KMS-11 (cell line): ENCODE measurements at regions not wholly inside any gene's neighbourhood (a gene's known extent, or its start where the extent isn't known, plus 50 kb on each side); places are given as distances from the start of the nearest gene placed in this dataset.

Experiments
- H2AFZ ChIP-seq: fragments of 200-600 bp; sonication (generic); 2 replicates; pipeline ENCODE4 v1.6.1; 2016; ENCODE audit warnings: antibody characterized with exemption, mixed run types, low read depth
- H3K27ac ChIP-seq: fragments of 200-600 bp; sonication (generic); 2 replicates; pipeline ENCODE4 v1.6.1; 2016; ENCODE audit warnings: mild to moderate bottlenecking, mixed run types
- H3K27me3 ChIP-seq: fragments of 200-600 bp; sonication (generic); 2 replicates; pipeline ENCODE4 v1.6.1; 2017; ENCODE audit warnings: mild to moderate bottlenecking, low read depth, mixed run types, moderate library complexity; ENCODE audit not compliant: insufficient read depth
- H3K36me3 ChIP-seq: fragments of 200-600 bp; sonication (generic); 2 replicates; pipeline ENCODE4 v1.6.1; 2017; ENCODE audit warnings: mild to moderate bottlenecking, mixed run types; ENCODE audit not compliant: insufficient read depth
- H3K4me1 ChIP-seq: fragments of 200-600 bp; sonication (generic); 2 replicates; pipeline ENCODE4 v1.6.1; 2016; ENCODE audit warnings: mild to moderate bottlenecking, low read depth, mixed run types; ENCODE audit not compliant: poor library complexity, severe bottlenecking
- H3K4me2 ChIP-seq: fragments of 200-600 bp; sonication (generic); 2 replicates; pipeline ENCODE4 v1.7.0; 2016; ENCODE audit warnings: mild to moderate bottlenecking, mixed run types
- H3K4me3 ChIP-seq: fragments of 200-600 bp; sonication (generic); IDR thresholded peaks from 2 replicates; pipeline ENCODE4 v1.6.1; 2017; ENCODE audit warnings: low read depth, low read length, mixed read lengths; ENCODE audit not compliant: insufficient read depth
- H3K79me2 ChIP-seq: fragments of 200-600 bp; sonication (generic); 2 replicates; pipeline ENCODE4 v1.6.1; 2016; ENCODE audit warnings: low read depth, mixed run types; ENCODE audit not compliant: insufficient read depth
- H3K9ac ChIP-seq: fragments of 200-600 bp; sonication (generic); 2 replicates; pipeline ENCODE4 v1.6.1; 2016; ENCODE audit warnings: mild to moderate bottlenecking, mixed run types
- H4K20me1 ChIP-seq: fragments of 200-600 bp; sonication (generic); 2 replicates; pipeline ENCODE4 v1.6.1; 2016; ENCODE audit warnings: mild to moderate bottlenecking, mixed run types; ENCODE audit not compliant: insufficient read depth
- CTCF ChIP-seq: fragments of 200-600 bp; sonication (generic); conservative IDR thresholded peaks from 2 replicates; pipeline ENCODE4 v1.6.1; 2017; ENCODE audit warnings: low read depth, mild to moderate bottlenecking, antibody characterized with exemption, low read length, moderate library complexity, mixed read lengths

- H2AFZ ChIP-seq: no peak overlapping the region
- H3K4me3 ChIP-seq: no peak overlapping the region
- no peak overlapping the region for H3K9ac ChIP-seq
- H3K4me1 ChIP-seq: no peaks in the 10 kb centered on the region
- H3K36me3 ChIP-seq: no peaks in the 10 kb centered on the region
- no peaks in the 10 kb centered on the region for H3K79me2 ChIP-seq
- peaks cover 4% of the 10 kb centered on the region; the same call in 1 of the 2 replicates for H3K27me3 ChIP-seq
- no peaks in the 10 kb centered on the region for H4K20me1 ChIP-seq
- no peak overlapping the region for H3K4me2 ChIP-seq
- TF ChIP-seq CTCF: no peak
- H3K27ac ChIP-seq: no peak overlapping the region
Observed at GRCh38 chr1:8203551-8203950, 114.4 kb upstream of the SLC45A1 start.

- TF ChIP-seq CTCF: no peak
- peaks cover 4% of the 10 kb centered on the region; the same call in 1 of the 2 replicates for H3K27me3 ChIP-seq
- no peak overlapping the region for H3K27ac ChIP-seq
- no peak overlapping the region for H2AFZ ChIP-seq
- no peak overlapping the region for H3K4me3 ChIP-seq
- no peaks in the 10 kb centered on the region for H4K20me1 ChIP-seq
- no peak overlapping the region for H3K4me2 ChIP-seq
- H3K36me3 ChIP-seq: no peaks in the 10 kb centered on the region
- H3K4me1 ChIP-seq: no peaks in the 10 kb centered on the region
- no peak overlapping the region for H3K9ac ChIP-seq
- no peaks in the 10 kb centered on the region for H3K79me2 ChIP-seq
Observed at GRCh38 chr1:8203056-8203455, 114.9 kb upstream of the SLC45A1 start.

GRCh38 chr1:8202182-8202905, 115.6 kb upstream of the SLC45A1 start:
- Histone ChIP-seq H2AFZ (no peak overlapping the region), H3K4me1 (no peaks in the 10 kb centered on the region), H3K4me3 (no peak overlapping the region), H3K9ac (no peak overlapping the region), H3K79me2 (no peaks in the 10 kb centered on the region), H3K27me3 (peaks cover 4% of the 10 kb centered on the region; the same call in 1 of the 2 replicates), H4K20me1 (no peaks in the 10 kb centered on the region), H3K36me3 (no peaks in the 10 kb centered on the region), H3K4me2 (no peak overlapping the region), H3K27ac (no peak overlapping the region)
- TF ChIP-seq CTCF: no peak

GRCh38 chr1:8201331-8201861, 116.5 kb upstream of the SLC45A1 start:
- Histone ChIP-seq H3K4me2 (no peak overlapping the region), H3K27me3 (peaks cover 4% of the 10 kb centered on the region; the same call in 1 of the 2 replicates), H3K27ac (no peak overlapping the region), H3K4me1 (no peaks in the 10 kb centered on the region), H2AFZ (no peak overlapping the region), H3K36me3 (no peaks in the 10 kb centered on the region), H3K79me2 (no peaks in the 10 kb centered on the region), H3K9ac (no peak overlapping the region), H3K4me3 (no peak overlapping the region), H4K20me1 (no peaks in the 10 kb centered on the region)
- no peak for TF ChIP-seq CTCF
